ENCODE measurements at regions not wholly inside any gene's neighbourhood (a gene's known extent, or its start where the extent isn't known, plus 50 kb on each side); places are given as distances from the start of the nearest gene placed in this dataset.

DNA sequence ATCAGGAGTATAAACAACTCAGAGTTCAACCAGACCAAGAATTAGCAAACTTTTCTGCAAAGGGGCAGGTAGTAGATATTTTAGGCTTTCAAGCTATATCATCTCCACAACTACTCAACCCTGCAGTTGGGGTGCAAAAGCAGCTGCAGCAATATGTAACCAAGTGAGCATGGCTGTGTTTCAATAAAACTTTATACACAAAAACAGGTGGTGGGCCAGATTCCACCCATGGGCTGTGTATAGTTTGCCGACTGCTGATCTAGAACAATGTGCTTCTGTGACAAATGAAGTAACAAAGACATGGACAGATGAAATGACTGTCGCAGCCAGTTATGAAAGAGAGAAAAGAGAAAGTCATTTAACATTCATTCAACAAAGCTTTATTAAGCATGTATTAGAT is 77.1 kb upstream of the DRD2 start (continued):
- TF ChIP-seq, protein P1, sequence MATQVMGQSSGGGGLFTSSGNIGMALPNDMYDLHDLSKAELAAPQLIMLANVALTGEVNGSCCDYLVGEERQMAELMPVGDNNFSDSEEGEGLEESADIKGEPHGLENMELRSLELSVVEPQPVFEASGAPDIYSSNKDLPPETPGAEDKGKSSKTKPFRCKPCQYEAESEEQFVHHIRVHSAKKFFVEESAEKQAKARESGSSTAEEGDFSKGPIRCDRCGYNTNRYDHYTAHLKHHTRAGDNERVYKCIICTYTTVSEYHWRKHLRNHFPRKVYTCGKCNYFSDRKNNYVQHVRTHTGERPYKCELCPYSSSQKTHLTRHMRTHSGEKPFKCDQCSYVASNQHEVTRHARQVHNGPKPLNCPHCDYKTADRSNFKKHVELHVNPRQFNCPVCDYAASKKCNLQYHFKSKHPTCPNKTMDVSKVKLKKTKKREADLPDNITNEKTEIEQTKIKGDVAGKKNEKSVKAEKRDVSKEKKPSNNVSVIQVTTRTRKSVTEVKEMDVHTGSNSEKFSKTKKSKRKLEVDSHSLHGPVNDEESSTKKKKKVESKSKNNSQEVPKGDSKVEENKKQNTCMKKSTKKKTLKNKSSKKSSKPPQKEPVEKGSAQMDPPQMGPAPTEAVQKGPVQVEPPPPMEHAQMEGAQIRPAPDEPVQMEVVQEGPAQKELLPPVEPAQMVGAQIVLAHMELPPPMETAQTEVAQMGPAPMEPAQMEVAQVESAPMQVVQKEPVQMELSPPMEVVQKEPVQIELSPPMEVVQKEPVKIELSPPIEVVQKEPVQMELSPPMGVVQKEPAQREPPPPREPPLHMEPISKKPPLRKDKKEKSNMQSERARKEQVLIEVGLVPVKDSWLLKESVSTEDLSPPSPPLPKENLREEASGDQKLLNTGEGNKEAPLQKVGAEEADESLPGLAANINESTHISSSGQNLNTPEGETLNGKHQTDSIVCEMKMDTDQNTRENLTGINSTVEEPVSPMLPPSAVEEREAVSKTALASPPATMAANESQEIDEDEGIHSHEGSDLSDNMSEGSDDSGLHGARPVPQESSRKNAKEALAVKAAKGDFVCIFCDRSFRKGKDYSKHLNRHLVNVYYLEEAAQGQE (IDR thresholded peaks at IDR 0.05; ENCODE audit: low read depth) = no peak
- TF ChIP-seq JUND (IDR thresholded peaks at IDR 0.05) = no peak
- TF ChIP-seq EZH2phosphoT487 (IDR thresholded peaks at IDR 0.05; ENCODE audit: borderline replicate concordance) = no peak

DNA sequence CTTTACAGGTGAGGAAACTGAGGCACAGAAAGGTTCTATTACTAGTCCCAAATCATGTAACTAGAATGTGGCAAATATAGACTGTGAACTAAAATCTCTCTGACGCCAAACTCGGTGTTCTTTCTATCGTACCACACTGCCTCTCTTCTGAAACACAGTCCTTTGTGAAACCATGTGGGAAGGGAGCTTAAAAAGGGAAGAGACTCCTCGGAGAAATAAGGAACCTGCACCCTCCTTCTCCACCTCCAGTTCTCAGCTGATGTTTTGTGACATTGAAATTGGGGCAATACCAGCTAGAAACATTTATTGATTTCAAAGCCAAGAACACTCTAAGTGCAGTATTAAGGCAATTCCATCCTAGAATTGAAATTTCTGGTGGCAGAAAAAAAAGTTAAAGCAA is 76.4 kb upstream of the DRD2 start:
- Histone ChIP-seq H3K9ac (ENCODE audit: low read length) (no peak overlapping the region), H3K9me2 (ENCODE audit: insufficient read depth) (no peaks in the 10 kb centered on the region), H3K27me3 (ENCODE audit: insufficient read depth, low read length) (peaks cover 7% of the 10 kb centered on the region; the same call in 1 of the 2 replicates), H3K4me2 (ENCODE audit: low read length) (no peak overlapping the region), H3K27ac (ENCODE audit: low read depth, low read length) (no peak overlapping the region), H3K9me3 (ENCODE audit: control insufficient read depth in 1 of 2, insufficient read depth in 1 of 2, low read depth in 1 of 2, low read length in 2 of 2) (no peaks in the 10 kb centered on the region), H2AFZ (ENCODE audit: low read depth, low read length, poor library complexity, severe bottlenecking) (no peak overlapping the region), H3K4me1 (ENCODE audit: control insufficient read depth in 1 of 2, insufficient read depth in 2 of 2, low read length in 2 of 2) (peaks cover 11 to 16% of the 10 kb centered on the region in 2 experiments), H3K36me3 (ENCODE audit: control insufficient read depth in 1 of 2, insufficient read depth in 2 of 2, low read length in 2 of 2) (no peaks in the 10 kb centered on the region), H3K79me2 (ENCODE audit: insufficient read depth, low read length) (no peaks in the 10 kb centered on the region), H3K4me3 (replicated peaks in 1 of 2; ENCODE audit: low read depth in 1 of 2, low read length in 2 of 2) (no peak overlapping the region), H4K20me1 (ENCODE audit: insufficient read depth) (no peaks in the 10 kb centered on the region)
- DNase-seq (ENCODE audit: low read depth, low spot score) (no peak), ATAC-seq (no peak)
- ChIA-PET POLR2A (no interaction called here), RAD21 (ENCODE audit: low non-redundant PET in 1 of 2, low total read pairs in 2 of 2, uncharacterized antibody in 2 of 2, unreplicated experiment in 2 of 2) (no interaction called here), CTCF (no interaction called here)
- TF ChIP-seq SP1 (IDR thresholded peaks at IDR 0.05; ENCODE audit: low read depth) (no peak), YY1 (IDR thresholded peaks at IDR 0.05; ENCODE audit: extremely low read depth, insufficient replicate concordance, low read depth, low read length) (no peak), CEBPB (IDR thresholded peaks at IDR 0.05; ENCODE audit: low read depth) (no peak), ZNF274 (IDR thresholded peaks at IDR 0.05; ENCODE audit: low read depth, low read length) (no peak), POLR2AphosphoS5 (IDR thresholded peaks at IDR 0.05; ENCODE audit: low read depth, low read length) (no peak)
- TF ChIP-seq, protein P1 (IDR thresholded peaks at IDR 0.05; ENCODE audit: low read depth) = no peak
- no TSS peak for BruUV-seq (replicated peaks)
- intact Hi-C loops (cut with micrococcal nuclease) = no loop called here

All from HCT116 (cell line).